GM12878 (cell line): ENCODE measurements at regions not wholly inside any gene's neighbourhood (a gene's known extent, or its start where the extent isn't known, plus 50 kb on each side); places are given as distances from the start of the nearest gene placed in this dataset.

Experiments
- ATAC-seq: fragments of 200-7000 bp; cut with Tn5 transposase; 3 replicates; pipeline ENCODE4 v1.9.1; 2020; ENCODE audit warnings: mild to moderate bottlenecking, moderate library complexity
- BruUV-seq: library from RNA; stranded (reverse); fragments of 400-500 nt; replicated peaks from 2 replicates; lab custom pipeline; 2021; lab: Mats Ljungman, UMichigan
- CTCF ChIA-PET: fragments of 300-600 bp; sonication (Branson Sonifier 250); formaldehyde crosslinking; extraction: SDS; loops from one replicate; lab custom pipeline; 2021; ENCODE audit warnings: inconsistent platforms; lab: Yijun Ruan, JAX
- POLR2A ChIA-PET: fragments of 350-600 bp; formaldehyde crosslinking; extraction: SDS; loops from one replicate; lab custom pipeline; 2021; ENCODE audit warnings: inconsistent platforms; lab: Charles Lee
- RAD21 ChIA-PET: fragments of 300-600 bp; sonication (Branson Sonifier 250); formaldehyde crosslinking; loops from one replicate; lab custom pipeline; 2023; ENCODE audit warnings: antibody characterized with exemption; ENCODE audit not compliant: unreplicated experiment; lab: Charles Lee
- SMC1A ChIA-PET: fragments of 300-600 bp; sonication (Branson Sonifier 250); formaldehyde crosslinking; loops from one replicate; lab custom pipeline; 2023; ENCODE audit not compliant: unreplicated experiment, uncharacterized antibody; lab: Charles Lee
- DNase-seq: peaks from one replicate; pipeline ENCODE4 v3.0.0-alpha.2; 2011; ENCODE audit warnings: low read depth, low spot score
- FAIRE-seq: peaks from 3 replicates; lab custom pipeline; 2011; peaks lifted over from hg19 to GRCh38; lab: Jason Lieb, UNC
- H2AFZ ChIP-seq: 2 replicates; pipeline ENCODE4 v1.6.0; 2011; ENCODE audit warnings: low read depth, low read length, control low read depth; ENCODE audit not compliant: control insufficient read depth
- H3K27ac ChIP-seq: 2 replicates; pipeline ENCODE4 v1.5.1; 2011; ENCODE audit warnings: control low read depth; ENCODE audit not compliant: control insufficient read depth, insufficient read depth
- H3K27me3 ChIP-seq, 2 experiments: replicated peaks in 1 of 2; 2 replicates each; pipeline versions ENCODE4 v1.6.0 to v1.6.1; 2011; ENCODE audit warnings: low read length in 1 of 2; ENCODE audit not compliant: control insufficient read depth in 2 of 2, insufficient read depth in 2 of 2
- H3K36me3 ChIP-seq, 2 experiments: 2 replicates each; pipeline ENCODE4 v1.5.1; 2011; ENCODE audit warnings: low read length in 1 of 2; ENCODE audit not compliant: control insufficient read depth in 2 of 2, insufficient read depth in 2 of 2
- H3K4me1 ChIP-seq: 2 replicates; pipeline ENCODE4 v1.6.1; 2011; ENCODE audit warnings: mild to moderate bottlenecking, low read length, moderate library complexity, mixed read lengths; ENCODE audit not compliant: control insufficient read depth, insufficient read depth
- H3K4me2 ChIP-seq: 2 replicates; pipeline ENCODE4 v1.6.0; 2011; ENCODE audit warnings: control low read depth; ENCODE audit not compliant: control insufficient read depth, insufficient read depth
- H3K4me3 ChIP-seq: fragments of 200-600 bp; sonication (generic); 2 replicates; pipeline ENCODE4 v1.5.1; 2016
- H3K79me2 ChIP-seq: 2 replicates; pipeline ENCODE4 v1.6.0; 2011; ENCODE audit warnings: low read length; ENCODE audit not compliant: control insufficient read depth, insufficient read depth
- H3K9ac ChIP-seq: 2 replicates; pipeline ENCODE4 v1.8.0; 2011; ENCODE audit warnings: low read length, control low read depth, mixed read lengths; ENCODE audit not compliant: control insufficient read depth, insufficient read depth
- H3K9me3 ChIP-seq: replicated peaks from 3 replicates; pipeline ENCODE4 v1.5.1; 2011; ENCODE audit warnings: mild to moderate bottlenecking, low read length; ENCODE audit not compliant: control insufficient read depth, insufficient read depth
- H4K20me1 ChIP-seq: 2 replicates; pipeline ENCODE4 v1.6.0; 2011; ENCODE audit not compliant: control insufficient read depth, insufficient read depth
- CHD2 ChIP-seq: IDR thresholded peaks from 2 replicates; pipeline ENCODE4 v1.6.1; 2011; ENCODE audit warnings: low read depth, low read length, improper control_type of control experiment, borderline replicate concordance
- E4F1 ChIP-seq: fragments of 450-650 bp; IDR thresholded peaks from 2 replicates; pipeline ENCODE4 v1.6.1; 2018; ENCODE audit warnings: borderline replicate concordance, mild to moderate bottlenecking; ENCODE audit not compliant: partially characterized antibody
- PKNOX1 ChIP-seq: fragments of 450-650 bp; IDR thresholded peaks from 2 replicates; pipeline ENCODE4 v1.6.1; 2016; ENCODE audit warnings: mild to moderate bottlenecking
- POU2F2 ChIP-seq: IDR thresholded peaks from 3 replicates; pipeline ENCODE4 v1.6.1; 2011; ENCODE audit warnings: low read depth, mild to moderate bottlenecking, low read length, borderline replicate concordance
- RB1 ChIP-seq: fragments of 450-650 bp; formaldehyde crosslinking; IDR thresholded peaks from 2 replicates; pipeline ENCODE4 v1.6.1; 2017; ENCODE audit warnings: mild to moderate bottlenecking, borderline replicate concordance
- SIX5 ChIP-seq: IDR thresholded peaks from 2 replicates; pipeline ENCODE4 v1.6.1; 2011; ENCODE audit warnings: mild to moderate bottlenecking, low read depth, low read length, moderate library complexity; ENCODE audit not compliant: severe bottlenecking
- USF2 ChIP-seq: IDR thresholded peaks from 2 replicates; pipeline ENCODE4 v1.6.1; 2011; ENCODE audit warnings: low read depth, low read length, improper control_type of control experiment, borderline replicate concordance
- WGBS: methylation state at CpG from one replicate; pipeline ENCODE4 v1.1.6; 2016; ENCODE audit warnings: low lambda C conversion rate; ENCODE audit not compliant: insufficient replicate concordance, insufficient coverage; ENCODE audit errors: missing lambda C conversion rate; 5-methylcytosine and 5-hydroxymethylcytosine counted together
- in situ Hi-C: fragments of 300-500 bp; cut with MboI; formaldehyde crosslinking; loops from 9 replicates; pipeline ENCODE4 v1.14.3; 2018; ENCODE audit warnings: mixed read lengths
- intact Hi-C: fragments of 100-400 bp; cut with micrococcal nuclease; formaldehyde crosslinking; loops from one replicate; pipeline ENCODE4 v1.14.2; 2022; ENCODE audit not compliant: unreplicated experiment
- TF ChIP-seq, protein P1 (sequence below), 3 experiments: IDR thresholded peaks in 2 of 3; conservative IDR thresholded peaks in 1 of 3; 2 replicates each; pipeline ENCODE4 v1.5.1; 2011; ENCODE audit warnings: low read depth in 3 of 3, low read length in 3 of 3, mild to moderate bottlenecking in 3 of 3, control low read depth in 2 of 3, moderate library complexity in 2 of 3, inconsistent platforms in 1 of 3, mixed read lengths in 1 of 3; ENCODE audit not compliant: control insufficient read depth in 2 of 3, insufficient read depth in 1 of 3; ENCODE audit errors: extremely low read depth in 1 of 3
- TF ChIP-seq, protein P2 (sequence below): fragments of 450-650 bp; IDR thresholded peaks from 2 replicates; pipeline ENCODE4 v1.6.1; 2017; ENCODE audit warnings: low read depth, mild to moderate bottlenecking, moderate library complexity
- TF ChIP-seq, protein P3 (sequence below): fragments of 450-650 bp; formaldehyde crosslinking; IDR thresholded peaks from 2 replicates; pipeline ENCODE4 v1.4.0; 2022; ENCODE audit warnings: mild to moderate bottlenecking, moderate library complexity

GRCh38 chr3:160098926-160099626, 110.4 kb downstream of the IL12A start:
- POLR2A ChIA-PET, result no interaction called here
- in situ Hi-C loops, result no loop called here
- no peak for FAIRE-seq
- CTCF ChIA-PET, result interaction anchor here (0.7 kb wide), 1 partner anchor 337 kb away, joined by 3 read pairs; no protein-coding TSS in a partner anchor
- RAD21 ChIA-PET, result no interaction called here
- H3K4me3 ChIP-seq, result no peak overlapping the region
- no TSS peak for BruUV-seq
- no peaks in the 10 kb centered on the region for H3K9me3 ChIP-seq
- H4K20me1 ChIP-seq, result no peaks in the 10 kb centered on the region
- no peak overlapping the region; the same call in 1 of the 2 replicates for H3K4me2 ChIP-seq
- SMC1A ChIA-PET, result interaction anchor here (1.4 kb wide), 1 partner anchor 12 kb away, joined by 4 read pairs; no protein-coding TSS in a partner anchor
- no peaks in the 10 kb centered on the region for H3K27me3 ChIP-seq
- no peak overlapping the region for H3K27ac ChIP-seq
- ATAC-seq, result peak; percentile 28
- no peak for DNase-seq
- H3K4me1 ChIP-seq, result peaks cover 15% of the 10 kb centered on the region
- no peak overlapping the region for H3K9ac ChIP-seq
- intact Hi-C loops, result no loop called here
- no peaks in the 10 kb centered on the region for H3K79me2 ChIP-seq
- WGBS, result 20% methylated on average over 3 of the region's 3 CpGs
- no peaks in the 10 kb centered on the region for H3K36me3 ChIP-seq
- H2AFZ ChIP-seq, result no peak overlapping the region
- TF ChIP-seq RB1 (no peak), E4F1 (no peak), SIX5 (no peak), USF2 (no peak), POU2F2 (no peak), CHD2 (no peak), PKNOX1 (no peak)
- TF ChIP-seq, protein P1, sequence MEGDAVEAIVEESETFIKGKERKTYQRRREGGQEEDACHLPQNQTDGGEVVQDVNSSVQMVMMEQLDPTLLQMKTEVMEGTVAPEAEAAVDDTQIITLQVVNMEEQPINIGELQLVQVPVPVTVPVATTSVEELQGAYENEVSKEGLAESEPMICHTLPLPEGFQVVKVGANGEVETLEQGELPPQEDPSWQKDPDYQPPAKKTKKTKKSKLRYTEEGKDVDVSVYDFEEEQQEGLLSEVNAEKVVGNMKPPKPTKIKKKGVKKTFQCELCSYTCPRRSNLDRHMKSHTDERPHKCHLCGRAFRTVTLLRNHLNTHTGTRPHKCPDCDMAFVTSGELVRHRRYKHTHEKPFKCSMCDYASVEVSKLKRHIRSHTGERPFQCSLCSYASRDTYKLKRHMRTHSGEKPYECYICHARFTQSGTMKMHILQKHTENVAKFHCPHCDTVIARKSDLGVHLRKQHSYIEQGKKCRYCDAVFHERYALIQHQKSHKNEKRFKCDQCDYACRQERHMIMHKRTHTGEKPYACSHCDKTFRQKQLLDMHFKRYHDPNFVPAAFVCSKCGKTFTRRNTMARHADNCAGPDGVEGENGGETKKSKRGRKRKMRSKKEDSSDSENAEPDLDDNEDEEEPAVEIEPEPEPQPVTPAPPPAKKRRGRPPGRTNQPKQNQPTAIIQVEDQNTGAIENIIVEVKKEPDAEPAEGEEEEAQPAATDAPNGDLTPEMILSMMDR (IDR thresholded peaks at IDR 0.05 in 2 of 3, conservative IDR thresholded peaks at IDR 0.05 in 1 of 3; ENCODE audit: control insufficient read depth in 2 of 3, extremely low read depth in 1 of 3, insufficient read depth in 1 of 3, low read depth in 3 of 3, low read length in 3 of 3), result no peak
- TF ChIP-seq, protein P2, sequence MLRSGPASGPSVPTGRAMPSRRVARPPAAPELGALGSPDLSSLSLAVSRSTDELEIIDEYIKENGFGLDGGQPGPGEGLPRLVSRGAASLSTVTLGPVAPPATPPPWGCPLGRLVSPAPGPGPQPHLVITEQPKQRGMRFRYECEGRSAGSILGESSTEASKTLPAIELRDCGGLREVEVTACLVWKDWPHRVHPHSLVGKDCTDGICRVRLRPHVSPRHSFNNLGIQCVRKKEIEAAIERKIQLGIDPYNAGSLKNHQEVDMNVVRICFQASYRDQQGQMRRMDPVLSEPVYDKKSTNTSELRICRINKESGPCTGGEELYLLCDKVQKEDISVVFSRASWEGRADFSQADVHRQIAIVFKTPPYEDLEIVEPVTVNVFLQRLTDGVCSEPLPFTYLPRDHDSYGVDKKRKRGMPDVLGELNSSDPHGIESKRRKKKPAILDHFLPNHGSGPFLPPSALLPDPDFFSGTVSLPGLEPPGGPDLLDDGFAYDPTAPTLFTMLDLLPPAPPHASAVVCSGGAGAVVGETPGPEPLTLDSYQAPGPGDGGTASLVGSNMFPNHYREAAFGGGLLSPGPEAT, result no peak
- TF ChIP-seq, protein P3, sequence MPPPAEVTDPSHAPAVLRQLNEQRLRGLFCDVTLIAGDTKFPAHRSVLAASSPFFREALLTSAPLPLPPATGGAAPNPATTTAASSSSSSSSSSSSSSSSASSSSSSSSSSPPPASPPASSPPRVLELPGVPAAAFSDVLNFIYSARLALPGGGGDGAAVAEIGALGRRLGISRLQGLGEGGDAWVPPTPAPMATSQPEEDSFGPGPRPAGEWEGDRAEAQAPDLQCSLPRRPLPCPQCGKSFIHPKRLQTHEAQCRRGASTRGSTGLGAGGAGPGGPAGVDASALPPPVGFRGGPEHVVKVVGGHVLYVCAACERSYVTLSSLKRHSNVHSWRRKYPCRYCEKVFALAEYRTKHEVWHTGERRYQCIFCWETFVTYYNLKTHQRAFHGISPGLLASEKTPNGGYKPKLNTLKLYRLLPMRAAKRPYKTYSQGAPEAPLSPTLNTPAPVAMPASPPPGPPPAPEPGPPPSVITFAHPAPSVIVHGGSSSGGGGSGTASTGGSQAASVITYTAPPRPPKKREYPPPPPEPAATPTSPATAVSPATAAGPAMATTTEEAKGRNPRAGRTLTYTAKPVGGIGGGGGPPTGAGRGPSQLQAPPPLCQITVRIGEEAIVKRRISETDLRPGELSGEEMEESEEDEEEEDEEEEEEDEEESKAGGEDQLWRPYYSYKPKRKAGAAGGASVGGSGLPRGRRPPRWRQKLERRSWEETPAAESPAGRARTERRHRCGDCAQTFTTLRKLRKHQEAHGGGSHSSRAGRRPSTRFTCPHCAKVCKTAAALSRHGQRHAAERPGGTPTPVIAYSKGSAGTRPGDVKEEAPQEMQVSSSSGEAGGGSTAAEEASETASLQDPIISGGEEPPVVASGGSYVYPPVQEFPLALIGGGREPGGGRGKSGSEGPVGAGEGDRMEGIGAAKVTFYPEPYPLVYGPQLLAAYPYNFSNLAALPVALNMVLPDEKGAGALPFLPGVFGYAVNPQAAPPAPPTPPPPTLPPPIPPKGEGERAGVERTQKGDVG (CRISPR knock-in tag), result no peak
